Testis (tissue), 2 donors: ENCODE measurements at regions not wholly inside any gene's neighbourhood (a gene's known extent, or its start where the extent isn't known, plus 50 kb on each side); places are given as distances from the start of the nearest gene placed in this dataset.
A peak's percentile ranks its signal among the peaks of the same experiment; 100 is the strongest.

Experiments used
- POLR2A ChIP-seq: fragments of 450-650 bp; IDR thresholded peaks from one replicate; pipeline ENCODE4 v1.6.1; 2017; ENCODE audit warnings: antibody characterized with exemption, mild to moderate bottlenecking, moderate library complexity
- TF ChIP-seq, protein P1 (sequence below), 3 experiments: fragments of 450-650 bp in 2 of 3; fragments of 200-600 bp in 1 of 3; sonication (generic) in 1 of 3; IDR thresholded peaks; one replicate each; pipeline ENCODE4 v1.5.1; 2016 to 2019; ENCODE audit warnings: antibody characterized with exemption in 3 of 3, mild to moderate bottlenecking in 2 of 3, moderate library complexity in 1 of 3

DNA sequence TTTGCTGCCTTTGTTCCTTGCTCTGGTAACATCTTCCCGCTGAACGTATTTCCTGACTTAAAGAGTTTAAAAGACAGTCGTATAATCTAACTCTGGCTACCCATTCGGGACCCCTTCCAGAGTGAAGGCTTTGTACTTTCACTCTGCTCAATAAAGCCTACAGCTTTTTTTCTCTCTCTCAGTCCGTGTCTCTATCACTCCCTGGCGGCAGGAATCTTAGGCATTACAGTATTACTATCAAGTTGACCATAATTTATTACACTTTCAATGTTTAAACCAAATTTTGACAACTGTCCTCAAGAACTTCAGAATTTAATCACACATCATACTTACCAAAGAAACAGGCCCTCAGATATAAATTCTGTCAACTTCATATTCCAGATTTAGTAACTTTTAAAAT lies 967.9 kb downstream of the FSCB start:
- TF ChIP-seq, protein P1, sequence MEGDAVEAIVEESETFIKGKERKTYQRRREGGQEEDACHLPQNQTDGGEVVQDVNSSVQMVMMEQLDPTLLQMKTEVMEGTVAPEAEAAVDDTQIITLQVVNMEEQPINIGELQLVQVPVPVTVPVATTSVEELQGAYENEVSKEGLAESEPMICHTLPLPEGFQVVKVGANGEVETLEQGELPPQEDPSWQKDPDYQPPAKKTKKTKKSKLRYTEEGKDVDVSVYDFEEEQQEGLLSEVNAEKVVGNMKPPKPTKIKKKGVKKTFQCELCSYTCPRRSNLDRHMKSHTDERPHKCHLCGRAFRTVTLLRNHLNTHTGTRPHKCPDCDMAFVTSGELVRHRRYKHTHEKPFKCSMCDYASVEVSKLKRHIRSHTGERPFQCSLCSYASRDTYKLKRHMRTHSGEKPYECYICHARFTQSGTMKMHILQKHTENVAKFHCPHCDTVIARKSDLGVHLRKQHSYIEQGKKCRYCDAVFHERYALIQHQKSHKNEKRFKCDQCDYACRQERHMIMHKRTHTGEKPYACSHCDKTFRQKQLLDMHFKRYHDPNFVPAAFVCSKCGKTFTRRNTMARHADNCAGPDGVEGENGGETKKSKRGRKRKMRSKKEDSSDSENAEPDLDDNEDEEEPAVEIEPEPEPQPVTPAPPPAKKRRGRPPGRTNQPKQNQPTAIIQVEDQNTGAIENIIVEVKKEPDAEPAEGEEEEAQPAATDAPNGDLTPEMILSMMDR (IDR thresholded peaks at IDR 0.05): peak; percentile 35 to 64 (median 40)
- no peak for TF ChIP-seq POLR2A
